Ovary (tissue), 7 donors: ENCODE measurements at regions not wholly inside any gene's neighbourhood (a gene's known extent, or its start where the extent isn't known, plus 50 kb on each side); places are given as distances from the start of the nearest gene placed in this dataset.

Experiments used
- DNase-seq, 5 donors: peaks; one replicate each; pipeline ENCODE4 v3.0.0-alpha.2; 2019 to 2020
- H3K27ac ChIP-seq, 2 donors: fragments of 200-600 bp; one replicate each; pipeline versions ENCODE4 v1.5.1 to v1.8.0; 2019 to 2022
- H3K27me3 ChIP-seq: fragments of 200-600 bp; one replicate; pipeline ENCODE4 v1.8.0; 2022
- H3K36me3 ChIP-seq: fragments of 200-600 bp; sonication (generic); one replicate; pipeline ENCODE4 v1.5.1; 2019
- H3K4me1 ChIP-seq: one replicate; pipeline ENCODE4 v1.8.1; 2013; ENCODE audit warnings: mild to moderate bottlenecking, moderate library complexity; ENCODE audit not compliant: insufficient read depth
- H3K4me3 ChIP-seq: fragments of 200-600 bp; sonication (generic); one replicate; pipeline ENCODE4 v1.5.1; 2017
- H3K9me3 ChIP-seq, 2 donors: fragments of 200-600 bp in 1 of 2; sonication (generic) in 1 of 2; one replicate each; pipeline versions ENCODE4 v1.5.1 to v1.8.1; 2013 to 2019; ENCODE audit warnings: mild to moderate bottlenecking in 1 of 2, moderate library complexity in 1 of 2
- EP300 ChIP-seq: sonication (generic); formaldehyde crosslinking; IDR thresholded peaks from one replicate; pipeline ENCODE4 v1.6.1; 2017; ENCODE audit warnings: antibody characterized with exemption
- POLR2A ChIP-seq: fragments of 450-650 bp; IDR thresholded peaks from one replicate; pipeline ENCODE4 v1.6.1; 2017; ENCODE audit warnings: antibody characterized with exemption, mild to moderate bottlenecking, moderate library complexity
- WGBS, 3 donors: extraction: QIAGEN DNeasy Blood & Tissue Kit in 1 of 3; methylation state at CpG; one replicate each; pipeline versions ENCODE4 v1.1.5 to v1.1.7; 2013 to 2017; 5-methylcytosine and 5-hydroxymethylcytosine counted together
- intact Hi-C, 4 donors: fragments of 100-400 bp; cut with DNase I; formaldehyde crosslinking; loops; one replicate each; pipeline versions ENCODE4 v1.11.0 to v1.15.1; 2022 to 2023
- TF ChIP-seq, protein P1 (sequence below), 3 donors: fragments of 450-650 bp in 2 of 3; fragments of 200-600 bp in 1 of 3; IDR thresholded peaks; one replicate each; pipeline versions ENCODE4 v1.5.1 to v1.8.0; 2016 to 2022; ENCODE audit warnings: antibody characterized with exemption in 3 of 3, mild to moderate bottlenecking in 1 of 3
- donor health status: DM: no; HTN: no; CAD: no; lungs with moderate emphysema.
- donor health status: DM: no; HTN: no; CAD: no.
- donor health status: Bipolar disorder and iron deficiency.
- donor health status: DM: no; HTN: no; CAD: no.
- donor health status: DM: yes; HTN: yes; CAD: no.

DNA sequence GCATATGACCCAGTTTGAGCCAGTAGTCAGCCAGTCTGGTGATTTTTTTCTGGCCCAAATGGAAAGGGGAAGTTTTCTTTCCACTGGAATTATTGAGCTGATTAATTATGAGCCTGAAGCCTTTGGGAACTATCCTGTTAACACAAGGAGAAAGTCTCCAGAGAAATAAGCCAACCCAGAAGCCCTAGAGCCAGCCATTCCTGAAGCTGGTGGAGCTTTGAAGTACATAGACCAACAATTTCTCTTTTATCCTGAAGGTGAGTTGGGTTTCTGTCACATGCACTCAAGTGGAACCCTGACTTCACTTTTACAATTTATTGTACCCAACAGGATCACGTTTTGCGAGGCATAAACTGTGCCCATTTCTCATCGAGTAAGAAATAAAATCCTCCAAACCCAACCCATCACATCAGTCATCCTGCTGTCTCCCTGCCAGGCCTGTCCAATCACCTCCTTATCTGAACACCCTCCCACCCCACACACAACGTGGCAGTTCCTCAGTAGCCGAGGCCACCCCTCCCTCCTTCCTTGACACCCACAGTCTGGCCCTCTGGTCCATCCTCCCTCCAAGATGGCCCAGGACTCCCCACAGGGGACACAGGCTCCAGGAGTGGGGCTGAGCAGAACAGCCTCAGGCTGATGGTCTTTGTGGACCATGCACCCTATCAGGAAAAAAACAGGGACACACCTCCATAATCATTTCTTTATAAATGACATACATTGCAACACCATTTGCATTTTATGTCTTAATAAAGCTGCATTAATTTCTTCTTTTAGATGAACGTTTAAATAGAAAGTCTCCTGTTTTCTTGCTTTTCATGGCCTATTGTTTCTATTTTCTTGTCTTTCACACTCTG is 55.7 kb upstream of the GATA2 start:
- no peak overlapping the region for H3K27ac ChIP-seq
- H3K36me3 ChIP-seq, result no peaks in the 10 kb centered on the region
- no peaks in the 10 kb centered on the region for H3K9me3 ChIP-seq
- no peak for TF ChIP-seq EP300
- TF ChIP-seq POLR2A, result no peak
- TF ChIP-seq, protein P1, sequence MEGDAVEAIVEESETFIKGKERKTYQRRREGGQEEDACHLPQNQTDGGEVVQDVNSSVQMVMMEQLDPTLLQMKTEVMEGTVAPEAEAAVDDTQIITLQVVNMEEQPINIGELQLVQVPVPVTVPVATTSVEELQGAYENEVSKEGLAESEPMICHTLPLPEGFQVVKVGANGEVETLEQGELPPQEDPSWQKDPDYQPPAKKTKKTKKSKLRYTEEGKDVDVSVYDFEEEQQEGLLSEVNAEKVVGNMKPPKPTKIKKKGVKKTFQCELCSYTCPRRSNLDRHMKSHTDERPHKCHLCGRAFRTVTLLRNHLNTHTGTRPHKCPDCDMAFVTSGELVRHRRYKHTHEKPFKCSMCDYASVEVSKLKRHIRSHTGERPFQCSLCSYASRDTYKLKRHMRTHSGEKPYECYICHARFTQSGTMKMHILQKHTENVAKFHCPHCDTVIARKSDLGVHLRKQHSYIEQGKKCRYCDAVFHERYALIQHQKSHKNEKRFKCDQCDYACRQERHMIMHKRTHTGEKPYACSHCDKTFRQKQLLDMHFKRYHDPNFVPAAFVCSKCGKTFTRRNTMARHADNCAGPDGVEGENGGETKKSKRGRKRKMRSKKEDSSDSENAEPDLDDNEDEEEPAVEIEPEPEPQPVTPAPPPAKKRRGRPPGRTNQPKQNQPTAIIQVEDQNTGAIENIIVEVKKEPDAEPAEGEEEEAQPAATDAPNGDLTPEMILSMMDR (IDR thresholded peaks at IDR 0.05), result no peak
- no peak overlapping the region for H3K4me3 ChIP-seq
- no peaks in the 10 kb centered on the region for H3K27me3 ChIP-seq
- 44 to 57% (median 57%) methylated on average over 6 of the region's 6 CpGs for WGBS, 3 donors
- intact Hi-C loops, result no loop called here
- H3K4me1 ChIP-seq, result peaks cover 5% of the 10 kb centered on the region
- no peak for DNase-seq

DNA sequence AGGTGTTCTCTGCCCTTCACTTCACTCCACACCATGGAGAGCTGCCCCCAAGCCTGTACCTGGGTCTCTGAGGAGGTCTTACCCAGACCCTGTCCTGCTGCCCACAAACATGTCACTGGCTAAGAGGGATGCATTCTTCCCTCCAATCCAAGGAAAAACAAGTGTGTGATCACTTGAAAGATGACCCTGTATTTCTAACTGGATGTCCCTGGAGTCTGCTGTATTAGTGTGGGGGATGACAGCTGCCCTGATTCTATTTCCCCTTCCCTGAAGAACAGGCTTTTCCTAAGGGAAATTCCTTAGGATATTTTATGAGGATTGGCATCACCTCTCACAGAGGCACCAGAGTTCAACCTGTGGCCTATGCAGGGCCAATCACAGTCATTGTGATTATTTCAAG is 55.0 kb upstream of the GATA2 start:
- no peaks in the 10 kb centered on the region for H3K9me3 ChIP-seq
- H3K4me3 ChIP-seq, result no peak overlapping the region
- H3K27ac ChIP-seq, result no peak overlapping the region
- H3K27me3 ChIP-seq, result no peaks in the 10 kb centered on the region
- H3K4me1 ChIP-seq, result peaks cover 5% of the 10 kb centered on the region
- TF ChIP-seq EP300, result no peak
- TF ChIP-seq, protein P1 (IDR thresholded peaks at IDR 0.05), result no peak
- TF ChIP-seq POLR2A, result no peak
- no peak for DNase-seq
- no peaks in the 10 kb centered on the region for H3K36me3 ChIP-seq
- intact Hi-C loops, result no loop called here

DNA sequence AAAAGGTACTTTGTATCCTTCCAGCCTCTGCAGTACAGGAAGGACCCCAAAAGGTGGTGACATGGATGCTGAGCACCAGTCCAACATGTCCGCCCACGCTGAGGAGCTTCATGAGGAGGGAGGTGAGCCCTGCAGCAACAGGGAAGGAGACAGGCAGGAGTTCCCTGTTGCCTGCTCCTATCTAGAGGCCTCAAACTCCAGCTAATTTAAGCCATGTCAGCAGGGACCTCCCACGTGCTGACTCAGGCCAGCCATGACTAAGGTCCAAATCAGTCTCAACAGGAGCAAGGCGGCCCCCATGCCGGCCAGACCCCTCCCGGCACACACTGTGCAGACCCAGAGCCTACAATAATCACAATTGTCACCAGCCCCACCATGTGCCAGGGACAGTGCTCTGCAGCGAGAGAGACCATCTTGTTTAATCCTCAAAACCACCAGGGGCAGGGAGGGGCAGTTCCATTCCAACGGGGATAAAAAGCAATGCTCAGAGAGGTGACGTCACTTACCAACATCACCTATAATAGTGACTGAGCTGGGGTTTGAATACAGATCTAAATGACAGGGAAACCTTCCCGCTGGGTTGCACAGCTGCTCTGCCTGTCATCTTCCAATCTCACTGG is 54.5 kb upstream of the GATA2 start:
- Histone ChIP-seq H3K9me3 (no peaks in the 10 kb centered on the region), H3K27me3 (no peaks in the 10 kb centered on the region), H3K4me1 (peaks cover 5% of the 10 kb centered on the region), H3K4me3 (no peak overlapping the region), H3K27ac (no peak overlapping the region), H3K36me3 (no peaks in the 10 kb centered on the region)
- 63 to 75% (median 71%) methylated on average over 10 of the region's 10 CpGs for WGBS, 3 donors
- intact Hi-C loops, result no loop called here
- no peak for DNase-seq
- TF ChIP-seq, protein P1 (IDR thresholded peaks at IDR 0.05), result no peak
- TF ChIP-seq EP300 (no peak), POLR2A (no peak)

DNA sequence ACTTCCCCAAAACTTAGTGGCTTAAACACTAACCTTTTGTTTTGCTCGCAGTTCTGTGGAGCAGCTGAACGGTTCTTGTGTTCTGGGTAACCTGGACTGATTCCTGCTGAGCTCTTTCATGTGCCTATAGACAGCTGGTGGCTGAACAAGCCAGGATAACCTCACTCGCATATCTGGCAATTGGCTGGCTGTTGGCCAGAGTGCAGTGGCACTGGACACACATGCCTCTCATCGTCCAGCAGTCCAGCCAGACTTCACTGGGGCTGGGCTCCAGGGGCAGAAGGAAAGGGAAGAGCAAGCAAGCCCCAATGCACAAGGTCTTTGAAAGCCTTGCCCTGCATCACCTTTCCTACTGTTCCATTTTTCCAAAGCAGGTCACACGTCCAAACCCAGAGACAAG is 53.6 kb upstream of the GATA2 start:
- TF ChIP-seq EP300, result no peak
- H3K9me3 ChIP-seq, result no peaks in the 10 kb centered on the region
- peaks cover 5% of the 10 kb centered on the region for H3K4me1 ChIP-seq
- no peaks in the 10 kb centered on the region for H3K36me3 ChIP-seq
- 65 to 72% (median 71%) methylated on average over 5 of the region's 5 CpGs for WGBS, 3 donors
- H3K27me3 ChIP-seq, result no peaks in the 10 kb centered on the region
- H3K4me3 ChIP-seq, result no peak overlapping the region
- intact Hi-C loops, result no loop called here
- no peak overlapping the region for H3K27ac ChIP-seq
- no peak for DNase-seq
